Renal pelvis (tissue), 1 donor: ENCODE measurements at regions not wholly inside any gene's neighbourhood (a gene's known extent, or its start where the extent isn't known, plus 50 kb on each side); places are given as distances from the start of the nearest gene placed in this dataset.

ENCODE experiments used
- DNase-seq: peaks from one replicate; pipeline ENCODE4 v3.0.0-alpha.2; 2013

DNA sequence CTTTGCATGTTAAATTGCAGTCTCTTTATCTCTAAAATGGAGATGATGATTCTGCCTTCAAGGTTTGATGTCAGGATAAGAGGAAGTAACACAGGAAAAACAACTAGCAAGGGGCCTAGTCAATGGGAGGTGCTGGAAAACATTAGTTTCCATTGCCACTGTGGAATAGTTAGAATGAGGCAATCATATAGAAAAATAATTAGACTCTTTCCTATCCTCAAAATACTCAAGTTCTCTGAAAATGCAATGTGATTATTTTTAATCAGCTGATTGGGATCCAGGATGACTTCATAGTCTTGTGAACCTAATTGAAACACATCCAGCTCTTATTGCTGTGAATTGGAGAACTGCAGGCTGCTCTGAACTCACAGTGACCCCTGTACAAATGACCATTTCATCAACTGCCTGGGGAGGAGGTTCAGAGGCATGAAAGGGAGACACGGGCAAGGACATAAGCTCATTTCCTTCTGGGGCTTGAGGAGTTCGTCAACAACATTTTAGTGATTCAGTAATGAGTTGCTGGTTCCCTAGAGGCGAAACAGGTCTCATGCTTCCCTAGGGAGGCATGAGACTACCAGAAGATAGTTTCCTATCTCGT lies 422.5 kb downstream of the LPIN1 start:
- DNase-seq: peak; percentile 70

DNA sequence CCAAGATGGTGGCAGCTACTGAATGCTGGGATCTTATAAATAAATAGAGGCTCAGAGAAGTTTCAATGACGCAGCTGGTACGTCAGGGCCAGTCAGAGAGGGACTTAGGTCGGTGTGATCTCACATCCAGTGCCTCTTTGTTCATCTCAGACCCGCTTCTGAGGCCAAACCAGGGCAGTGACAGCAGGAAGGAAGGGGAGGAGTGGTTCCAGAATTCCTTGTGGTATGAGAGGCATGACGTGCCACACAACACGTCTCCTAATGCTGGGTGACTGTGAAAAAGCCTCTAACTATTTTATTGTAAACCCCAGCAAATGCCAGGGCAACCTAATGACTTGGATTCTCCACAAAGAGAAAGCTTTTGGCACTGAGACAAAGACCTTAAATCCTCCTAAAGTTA lies 423.3 kb downstream of the LPIN1 start:
- peak; percentile 69 for DNase-seq

DNA sequence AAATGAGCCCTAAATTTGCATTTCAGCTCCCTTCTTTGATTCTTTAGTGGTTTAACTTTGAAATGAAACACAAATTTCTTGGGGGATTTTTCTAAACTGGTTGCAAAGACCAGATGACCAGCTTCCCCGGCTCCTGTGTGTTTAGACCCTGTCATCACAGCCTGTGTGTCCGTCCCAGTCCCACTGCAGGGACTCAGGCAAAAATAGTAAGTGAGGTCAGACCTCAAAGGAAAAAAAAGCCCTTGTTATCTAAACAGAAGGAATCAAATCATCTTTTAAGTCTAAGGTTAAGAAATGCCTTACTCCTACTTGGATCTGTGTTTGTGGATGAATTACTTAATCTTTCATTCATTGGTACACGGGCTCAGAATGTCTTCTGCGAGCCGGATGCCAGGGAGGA lies 423.7 kb downstream of the LPIN1 start:
- no peak for DNase-seq

DNA sequence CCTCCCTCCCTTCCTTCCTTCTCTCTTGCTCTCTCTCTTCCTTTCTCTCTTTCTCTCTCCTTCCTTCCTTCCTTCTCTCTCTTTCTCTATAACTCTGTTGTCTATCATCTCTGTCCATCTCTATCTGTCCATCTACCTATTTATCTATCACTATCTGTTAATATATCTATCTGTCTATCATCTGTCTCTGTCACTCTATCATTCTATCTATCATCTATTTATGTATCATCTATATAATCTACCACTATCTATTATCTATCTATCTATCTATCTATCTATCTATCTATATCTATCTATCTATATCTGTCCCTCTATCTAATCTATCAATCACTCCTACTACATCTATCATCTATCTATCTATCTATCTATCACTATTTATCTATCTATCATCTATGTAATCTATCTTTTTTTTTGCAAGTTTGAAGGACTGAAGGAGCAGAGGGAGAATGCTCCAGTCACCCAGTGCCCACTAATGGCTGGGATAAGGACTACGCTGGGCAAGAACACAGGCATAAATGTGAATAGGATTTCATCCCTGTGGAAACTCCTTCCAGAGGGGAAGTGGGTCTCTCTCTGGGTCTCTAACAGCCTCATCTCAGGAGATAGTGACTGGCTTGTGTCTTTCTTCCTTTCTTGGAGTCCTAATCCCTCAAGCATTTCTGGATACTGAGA lies 427.0 kb downstream of the LPIN1 start:
- no peak for DNase-seq

DNA sequence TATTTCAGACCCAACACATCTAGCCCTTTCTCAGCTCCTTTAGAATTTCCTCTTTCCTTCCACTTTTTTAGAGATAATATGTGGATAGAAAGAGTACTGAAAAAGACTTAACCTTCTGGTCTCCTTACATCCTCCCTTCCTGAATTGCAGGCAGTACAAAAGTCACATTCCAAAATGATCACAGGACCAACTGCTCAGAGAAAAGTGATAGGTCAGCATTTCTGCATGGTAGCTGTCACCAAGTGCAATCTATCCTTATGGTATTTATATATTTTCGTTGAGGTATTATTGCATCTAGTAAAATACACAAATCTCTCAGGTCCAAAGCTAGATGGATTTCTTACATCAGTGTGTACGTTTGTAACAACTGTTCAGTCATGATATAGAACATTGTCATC lies 427.5 kb downstream of the LPIN1 start:
- DNase-seq: no peak

DNA sequence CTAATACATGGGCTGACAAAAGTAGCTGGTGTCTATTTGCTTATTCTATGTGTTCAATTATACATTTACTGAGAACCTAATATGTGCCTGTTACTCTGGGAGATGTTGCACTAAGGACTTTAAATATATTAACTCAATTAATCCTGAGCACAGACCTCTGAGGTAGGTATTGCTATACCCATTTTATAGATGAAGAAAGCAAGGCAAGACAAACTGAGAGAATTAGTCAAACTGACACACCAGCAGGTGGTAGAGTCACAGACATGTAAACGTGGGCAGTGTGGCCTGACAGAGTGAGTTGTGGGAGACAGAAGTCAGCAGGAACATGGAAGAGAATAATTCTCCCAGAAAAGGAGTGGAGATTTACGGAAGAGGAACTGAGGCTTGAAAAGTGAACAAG lies 428.9 kb downstream of the LPIN1 start:
- DNase-seq: no peak

DNA sequence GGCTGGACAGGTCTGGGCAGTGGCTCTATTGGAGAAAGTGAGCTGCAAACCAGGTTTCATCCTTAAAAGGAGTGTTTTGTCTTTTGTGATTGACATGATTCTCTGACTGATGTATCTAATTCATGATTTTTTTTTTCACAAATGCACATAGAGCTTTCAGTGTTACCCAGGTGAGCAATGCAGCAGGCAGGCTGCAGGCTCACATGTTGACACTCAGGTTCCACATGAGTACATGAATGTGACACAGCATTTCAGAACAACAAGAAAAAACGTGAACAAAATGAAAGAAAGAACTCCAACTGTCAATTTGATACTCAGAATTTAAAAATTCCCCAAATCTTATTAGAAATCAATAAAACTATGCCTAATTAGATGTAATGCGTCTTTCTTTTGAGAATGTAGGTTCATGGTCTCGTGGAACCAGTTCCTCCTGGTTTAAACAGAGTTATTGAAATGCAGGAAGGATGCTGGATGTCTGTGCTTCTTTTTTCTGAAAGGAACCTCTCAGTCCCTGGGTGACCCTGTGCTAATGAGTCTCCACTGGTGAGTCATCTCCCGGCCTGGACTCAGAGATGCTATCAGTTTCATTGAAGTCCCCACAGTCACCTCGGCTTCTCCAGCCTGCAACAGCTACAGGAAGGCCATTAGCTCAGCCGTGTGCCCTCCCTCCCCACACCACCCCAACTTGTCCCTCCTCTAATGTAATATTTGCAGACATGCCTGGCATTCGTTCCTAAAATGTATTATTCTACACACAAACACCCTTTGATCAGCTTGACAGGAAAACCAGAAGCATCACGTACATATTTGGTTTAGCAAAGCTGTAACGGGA lies 430.4 kb downstream of the LPIN1 start:
- DNase-seq: no peak

DNA sequence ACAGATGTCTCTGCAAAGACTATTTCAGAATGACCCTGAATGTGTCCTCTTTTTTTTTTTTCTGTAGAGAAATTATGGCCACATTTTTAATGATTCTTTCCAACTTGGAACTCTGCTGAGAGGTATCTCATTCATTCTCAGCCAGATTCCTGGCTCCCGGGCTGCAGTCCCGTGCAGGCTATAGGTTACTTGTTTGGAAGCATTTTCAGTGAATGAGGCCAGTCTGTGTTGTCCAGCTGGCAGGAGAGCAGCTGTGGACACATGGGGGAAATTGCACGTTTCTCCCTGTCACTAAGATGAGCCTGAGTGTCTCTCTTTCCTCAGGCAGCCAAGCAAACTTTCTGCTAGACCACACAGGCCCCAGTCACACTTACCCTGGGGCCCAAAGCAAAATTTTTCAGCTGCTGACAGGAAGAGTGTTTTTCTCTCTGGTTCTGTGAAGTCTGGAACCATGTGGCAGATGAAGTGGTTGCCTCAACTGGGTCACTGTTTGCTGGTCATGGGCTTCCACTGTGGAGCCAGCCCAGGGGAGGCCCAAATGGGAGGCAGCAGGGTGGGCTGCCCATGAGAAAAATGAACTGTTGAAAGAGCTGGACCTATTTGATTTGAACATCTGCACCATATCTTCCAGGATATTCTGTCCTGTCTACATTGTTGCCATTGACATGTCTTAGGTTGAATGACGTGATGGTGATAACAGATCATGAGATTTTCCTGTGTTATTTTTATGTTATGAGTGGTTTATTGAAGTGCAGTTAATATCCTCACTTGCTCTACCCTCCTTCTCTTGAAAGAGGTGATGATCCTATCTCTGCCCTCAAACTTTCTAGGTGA lies 431.2 kb downstream of the LPIN1 start:
- peak; percentile 77 for DNase-seq

DNA sequence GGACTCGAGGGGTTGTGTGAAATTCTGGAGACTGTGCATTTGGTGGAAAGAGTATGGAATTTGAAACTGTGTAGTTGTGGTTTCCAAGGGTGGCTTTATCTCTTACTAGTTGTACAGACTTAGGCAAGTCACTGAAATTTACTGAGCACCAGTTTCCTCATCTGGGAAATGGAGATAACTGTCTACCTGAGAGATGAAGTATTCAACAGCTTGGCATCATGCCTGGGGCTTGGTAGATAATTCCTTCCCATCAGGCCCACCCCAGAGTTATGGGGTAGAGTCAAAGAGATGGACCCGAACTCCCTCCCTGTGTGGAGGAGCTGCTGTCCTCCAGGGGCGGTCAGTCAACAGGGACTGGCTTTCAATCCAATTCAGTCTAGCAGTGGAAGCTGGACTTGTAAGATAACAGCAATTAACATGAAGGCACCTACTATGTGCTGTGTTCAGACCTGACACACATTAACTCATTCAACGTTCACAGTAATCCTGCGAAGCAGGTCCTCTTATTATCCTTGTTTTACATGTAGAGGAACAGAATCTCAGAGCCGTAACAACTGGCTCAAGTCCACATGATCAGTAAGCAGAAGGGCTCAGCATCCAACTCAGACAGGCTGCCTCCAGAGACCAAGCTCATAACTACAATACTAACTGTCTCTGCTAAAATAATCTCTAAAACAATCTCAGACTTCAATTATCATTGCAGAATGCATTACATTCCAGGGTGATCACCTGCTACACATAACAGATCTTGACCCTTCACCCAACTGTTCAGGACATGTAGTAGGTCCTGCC lies 432.1 kb downstream of the LPIN1 start:
- no peak for DNase-seq

DNA sequence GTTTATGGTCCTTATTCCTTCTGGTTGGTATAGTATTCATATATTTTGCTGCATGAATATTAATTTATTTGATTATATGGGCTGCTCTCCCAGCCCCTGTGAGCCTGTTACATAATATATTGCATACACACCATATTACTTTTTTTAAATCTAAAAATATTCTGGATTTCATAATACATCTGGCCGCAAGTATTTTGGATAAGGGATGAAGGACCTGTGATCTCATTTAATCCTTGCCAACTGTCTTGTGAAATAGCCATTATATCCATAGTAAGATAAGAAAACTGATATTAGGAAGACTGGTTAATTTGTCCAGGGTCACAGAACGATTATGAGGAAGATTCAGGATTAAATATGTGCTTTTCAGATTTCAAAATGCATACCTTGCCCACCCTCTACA lies 433.6 kb downstream of the LPIN1 start:
- no peak for DNase-seq

DNA sequence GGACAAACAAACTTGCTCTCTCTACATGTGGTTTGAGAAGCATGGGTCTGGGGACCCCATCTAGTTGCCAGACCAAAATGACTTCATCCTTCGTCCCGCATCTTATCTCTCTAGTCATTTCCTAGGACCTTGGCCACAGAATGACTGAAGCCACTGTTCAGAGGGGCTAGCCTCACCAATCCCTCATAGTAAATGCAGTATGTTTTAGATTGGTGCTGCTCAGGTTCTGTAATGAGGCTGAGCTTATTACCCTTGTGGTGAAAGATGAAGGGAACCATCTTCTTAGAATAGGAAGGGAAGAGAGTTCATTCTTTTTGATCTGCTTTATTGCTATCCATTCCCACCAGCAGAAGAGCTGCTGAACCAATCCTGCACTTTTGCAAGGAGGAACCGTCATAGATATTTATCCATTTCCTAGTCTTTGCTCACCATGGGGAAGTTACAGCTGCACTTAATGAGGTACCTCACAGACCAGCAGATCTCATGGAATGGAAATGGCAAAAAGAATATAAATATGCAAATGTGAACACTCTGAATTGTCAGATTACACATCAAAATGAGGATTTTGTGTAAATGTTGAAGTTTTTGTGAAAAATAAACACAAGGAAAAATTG lies 436.7 kb downstream of the LPIN1 start:
- no peak for DNase-seq

DNA sequence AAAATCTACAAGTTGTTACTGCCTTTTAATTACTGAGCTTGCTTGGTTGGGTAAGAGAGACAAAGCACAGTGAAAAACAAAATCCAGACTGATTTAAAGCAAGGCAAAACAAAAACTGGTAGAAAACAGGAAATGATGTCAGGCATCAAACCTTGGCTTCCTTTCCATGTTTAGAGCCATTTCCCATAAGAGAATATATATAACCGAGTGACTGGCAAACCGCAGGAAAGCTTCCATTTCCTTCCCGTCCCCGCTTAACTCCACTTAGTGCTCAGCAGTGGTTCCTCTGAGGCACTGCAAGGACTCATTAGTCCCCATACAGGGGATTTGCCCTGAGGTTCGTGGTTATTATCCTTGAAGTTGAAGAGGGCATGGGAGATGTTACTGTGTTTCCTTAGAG lies 446.3 kb downstream of the LPIN1 start:
- DNase-seq: no peak

DNA sequence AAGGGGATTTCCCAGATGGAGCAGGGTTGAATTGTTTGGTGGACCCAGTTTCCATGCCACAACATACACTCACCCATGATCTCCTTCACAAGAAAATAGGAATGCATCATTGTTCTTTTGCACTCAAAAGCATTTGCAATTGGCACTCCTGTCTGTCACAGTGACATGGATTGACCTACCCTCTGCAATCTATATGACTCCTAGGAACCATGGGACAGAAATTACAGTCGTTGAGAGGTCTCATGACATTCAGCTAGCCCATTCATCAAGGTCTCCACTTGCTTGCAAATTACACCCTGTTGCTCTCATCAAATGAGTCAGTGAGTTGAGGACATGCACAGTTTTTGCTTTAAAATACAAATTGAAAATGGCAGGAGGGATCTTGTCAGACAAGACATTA lies 448.5 kb downstream of the LPIN1 start:
- no peak for DNase-seq

DNA sequence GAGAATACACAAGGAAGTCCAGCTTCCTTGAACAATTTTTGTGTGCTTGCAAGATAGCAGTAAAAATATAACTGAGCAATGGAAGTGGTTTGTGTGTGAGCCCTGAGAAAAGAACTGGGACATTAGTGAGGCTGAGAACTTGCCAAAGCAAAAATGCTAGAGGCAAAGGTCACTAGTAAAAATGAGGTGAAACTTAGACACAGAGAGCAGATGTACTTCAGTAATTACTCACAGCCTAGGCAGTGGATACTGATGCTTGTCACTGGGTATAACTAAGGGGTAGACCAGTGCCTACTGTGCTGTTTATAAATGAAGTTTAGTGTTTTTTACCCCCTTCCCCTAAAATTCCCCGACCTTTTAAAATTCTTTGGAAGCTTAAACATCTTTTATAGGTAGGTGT lies 450.1 kb downstream of the LPIN1 start:
- no peak for DNase-seq

DNA sequence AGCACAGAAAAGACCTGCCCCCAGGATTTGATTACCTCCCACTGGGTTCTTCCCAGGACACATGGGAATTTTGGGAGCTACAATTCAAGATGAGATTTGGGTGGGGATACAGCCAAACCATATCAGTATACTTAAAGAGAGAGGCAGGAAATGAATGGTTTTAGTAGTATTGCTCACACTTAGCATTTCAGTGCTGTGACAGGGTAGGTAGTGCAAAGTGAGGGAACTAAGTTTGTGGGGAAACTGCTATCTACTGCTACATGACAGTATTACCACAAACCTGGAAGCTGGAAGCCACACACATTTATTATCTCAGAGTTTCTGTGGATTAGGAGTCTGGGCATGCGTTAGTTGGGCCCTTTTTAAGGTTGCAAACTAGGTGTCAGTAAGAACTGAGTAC lies 450.7 kb downstream of the LPIN1 start:
- no peak for DNase-seq

DNA sequence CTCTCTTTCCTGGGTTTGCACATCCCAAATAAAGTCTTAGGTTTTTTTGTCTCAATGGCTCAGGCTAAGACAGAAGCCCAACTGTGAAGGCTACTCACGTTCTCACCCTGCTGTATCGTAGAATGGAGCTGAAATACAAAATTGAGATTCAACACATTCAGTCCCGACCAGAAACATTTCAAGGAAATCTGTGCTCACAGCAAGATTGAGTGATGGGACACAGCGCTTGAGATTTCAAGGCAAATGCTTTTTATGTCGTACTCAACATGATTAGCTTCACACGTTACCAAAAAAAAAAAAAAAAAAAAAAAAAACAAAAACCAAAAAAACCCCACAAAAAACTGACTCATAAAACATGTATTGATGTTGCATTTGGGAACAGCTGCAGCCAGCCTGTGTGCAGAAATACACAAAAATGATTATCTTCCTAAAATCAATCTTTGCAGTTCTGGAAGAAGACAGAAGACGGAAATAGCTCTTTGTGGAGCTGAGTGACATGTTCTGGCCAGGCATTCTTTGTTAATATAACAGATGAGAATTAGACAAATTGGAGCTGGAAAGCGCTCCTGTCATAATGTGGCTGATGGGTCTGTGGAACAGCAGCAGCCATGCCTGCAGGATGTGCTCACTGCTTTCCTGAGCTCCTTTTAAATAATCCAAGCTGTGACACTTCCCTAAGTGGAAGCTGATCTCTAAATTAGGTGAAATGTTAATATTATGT lies 453.2 kb downstream of the LPIN1 start:
- no peak for DNase-seq

DNA sequence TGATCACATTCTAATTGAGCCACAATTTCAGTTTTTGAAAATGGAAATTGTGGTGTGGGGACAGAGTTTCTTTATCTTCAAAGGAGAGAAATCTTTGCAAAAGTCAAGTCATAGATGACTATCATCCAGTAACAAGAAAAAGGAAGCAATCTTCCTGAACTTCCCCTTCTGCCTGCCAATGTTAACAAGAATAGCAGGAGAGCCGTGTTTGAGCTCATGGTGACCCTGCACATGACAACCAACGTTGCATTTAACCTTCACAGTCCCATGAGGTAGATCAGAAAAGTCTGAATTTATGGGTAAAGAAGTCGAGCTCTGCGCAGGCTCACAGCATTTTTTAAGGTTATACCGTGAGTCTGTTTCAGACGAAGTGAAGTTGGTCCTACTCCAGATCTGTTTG lies 454.9 kb downstream of the LPIN1 start:
- no peak for DNase-seq

DNA sequence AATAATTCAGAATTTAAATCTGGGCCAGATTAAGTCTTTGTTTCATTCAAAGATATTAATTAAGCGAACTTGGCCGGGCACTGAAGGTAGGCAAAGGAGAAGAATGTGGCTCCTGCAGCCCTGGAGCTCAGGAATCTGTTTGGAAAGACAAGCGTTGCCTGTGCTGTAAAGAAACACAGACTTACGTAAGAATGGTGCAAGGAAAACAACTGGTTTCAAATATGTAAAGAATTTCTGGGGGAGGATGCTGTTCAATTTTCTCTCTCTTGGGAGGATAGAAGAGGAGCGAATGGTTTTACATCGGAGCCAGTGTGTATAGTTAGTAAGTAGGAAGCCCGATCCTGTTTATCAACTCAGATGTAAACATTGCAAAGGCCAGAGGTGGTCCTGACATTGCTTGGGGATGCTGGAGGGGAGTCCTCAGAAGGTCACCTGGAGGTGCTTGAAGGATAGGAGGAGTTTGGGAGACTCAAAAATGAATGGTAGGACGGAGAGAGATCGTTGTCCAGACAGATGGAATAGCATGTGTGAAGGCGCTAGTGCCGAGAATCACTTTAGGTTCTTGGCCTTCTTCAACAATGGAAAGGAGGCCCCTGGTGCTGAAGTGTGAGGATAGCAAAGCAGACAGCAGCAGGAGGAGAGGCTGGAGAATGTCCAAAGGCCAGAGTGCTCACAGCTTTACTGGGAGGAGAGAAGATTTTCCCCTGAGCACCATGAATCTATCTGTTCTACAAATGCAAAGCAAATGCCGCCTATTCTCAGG lies 456.1 kb downstream of the LPIN1 start:
- no peak for DNase-seq

DNA sequence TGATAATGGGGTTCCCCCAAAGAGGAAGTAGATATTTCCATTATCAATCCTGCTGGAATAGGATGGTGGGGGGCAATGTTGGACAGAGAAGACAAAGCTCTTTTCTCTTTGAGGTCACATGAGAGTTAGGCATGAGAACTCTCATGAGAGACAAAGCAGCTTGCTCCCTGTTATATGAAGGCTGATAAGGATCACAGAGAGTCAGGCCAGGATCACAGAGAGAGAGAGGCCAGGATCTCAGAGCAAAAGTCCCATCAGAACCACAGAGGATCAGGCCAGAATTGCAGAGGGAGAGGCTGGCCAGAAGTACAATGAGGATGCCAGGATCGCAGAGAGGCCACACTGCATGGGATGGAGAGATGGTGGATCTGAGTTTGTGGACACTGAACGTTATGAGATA lies 457.1 kb downstream of the LPIN1 start:
- no peak for DNase-seq

DNA sequence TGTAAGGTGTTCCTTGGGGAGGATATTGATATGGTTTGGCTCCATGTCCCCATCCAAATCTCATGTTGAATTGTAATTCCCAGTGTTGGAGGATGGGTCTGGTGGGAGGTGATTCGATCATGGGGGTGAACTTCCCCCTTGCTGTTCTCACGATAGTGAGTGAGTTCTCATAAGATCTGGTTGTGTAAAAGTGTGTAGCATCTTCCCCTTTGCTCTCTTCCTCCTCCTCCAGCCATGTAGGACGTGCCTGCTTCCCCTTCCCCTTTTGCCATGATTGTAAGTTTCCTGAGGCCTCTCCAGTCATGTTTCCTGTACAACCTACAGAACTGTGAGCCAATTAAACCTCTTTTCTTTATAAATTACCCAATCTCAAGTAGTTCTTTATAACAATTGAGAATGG lies 458.7 kb downstream of the LPIN1 start:
- no peak for DNase-seq
